NCI-H1694 (cell line): ENCODE measurements at regions not wholly inside any gene's neighbourhood (a gene's known extent, or its start where the extent isn't known, plus 50 kb on each side); places are given as distances from the start of the nearest gene placed in this dataset.
A peak's percentile ranks its signal among the peaks of the same experiment; 100 is the strongest.
"Not testable (repeated sequence)": the region's sequence is repeated elsewhere in the genome, so short reads cannot be mapped to it uniquely, and the experiment has no call there.

Experiments used
- DNase-seq: peaks from one replicate; lab custom pipeline; 2025; lab: John Stamatoyannopoulos, UW

DNA sequence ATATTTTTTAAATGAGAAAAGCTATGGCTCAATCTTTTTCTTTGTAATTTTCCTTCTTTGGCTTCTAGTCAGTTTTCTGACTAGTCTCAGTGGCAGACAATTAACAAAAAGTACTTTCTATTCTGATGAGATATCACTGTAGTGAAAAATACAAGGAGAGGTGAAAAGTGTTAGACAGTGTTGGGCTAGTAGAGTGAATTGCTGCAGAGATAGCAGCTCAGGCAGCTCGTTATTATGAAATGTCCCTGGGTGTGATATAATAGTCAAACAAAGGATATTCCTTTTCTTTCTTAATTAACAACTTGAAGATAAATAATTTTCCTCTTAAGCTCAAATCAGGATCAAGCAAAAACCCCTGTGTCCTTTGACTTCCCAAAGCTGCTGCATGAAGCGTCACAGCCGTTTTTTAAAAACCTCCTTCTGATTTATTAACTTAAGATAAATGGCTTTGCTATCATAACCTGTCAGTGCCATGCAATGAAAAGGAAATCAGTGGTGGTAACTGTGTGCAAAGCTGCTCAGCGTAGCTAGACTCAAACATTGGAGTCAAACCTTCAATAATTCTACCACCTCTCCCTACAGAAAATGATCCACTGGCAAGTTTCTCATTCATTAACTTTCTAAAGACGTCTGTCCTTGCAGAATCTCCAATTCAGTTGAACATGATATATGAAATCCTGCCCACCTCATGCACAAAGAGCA, 646.6 kb upstream of the PTBP2 start:
- no peak for DNase-seq

DNA sequence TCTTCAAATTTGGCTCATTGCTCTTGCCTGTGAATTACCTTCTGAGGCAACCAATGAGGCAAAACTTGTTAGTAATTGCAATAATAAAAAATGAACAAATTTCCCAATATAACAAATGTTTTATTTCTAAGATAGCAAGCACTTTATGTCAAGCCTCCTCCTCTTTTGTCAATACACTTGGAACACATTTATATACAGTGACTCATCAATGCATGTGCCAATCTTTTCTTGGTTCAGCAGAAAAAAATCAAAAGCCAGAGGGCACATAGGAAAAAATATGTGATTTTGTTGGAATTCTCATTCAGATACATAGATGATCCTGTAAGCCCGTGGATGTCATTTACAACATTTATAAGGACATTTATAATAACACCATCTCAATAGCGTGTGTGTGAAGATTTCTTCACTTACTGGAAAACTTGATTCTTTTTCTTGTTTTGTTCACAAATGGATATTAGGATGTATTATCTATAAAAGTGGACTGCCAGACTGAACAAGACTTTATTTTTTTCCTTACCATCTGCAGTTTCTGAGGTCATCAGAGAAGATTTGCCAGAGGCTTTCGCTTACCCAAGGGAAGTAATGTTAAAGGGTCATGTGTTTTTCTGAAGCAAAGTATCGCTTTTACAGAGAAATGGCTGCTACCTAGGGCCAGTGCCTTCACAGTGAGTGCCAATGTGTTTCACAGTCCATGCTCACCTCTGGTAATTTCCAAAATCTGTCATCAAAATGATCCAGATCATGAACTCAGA, 645.7 kb upstream of the PTBP2 start:
- DNase-seq, result no peak

DNA sequence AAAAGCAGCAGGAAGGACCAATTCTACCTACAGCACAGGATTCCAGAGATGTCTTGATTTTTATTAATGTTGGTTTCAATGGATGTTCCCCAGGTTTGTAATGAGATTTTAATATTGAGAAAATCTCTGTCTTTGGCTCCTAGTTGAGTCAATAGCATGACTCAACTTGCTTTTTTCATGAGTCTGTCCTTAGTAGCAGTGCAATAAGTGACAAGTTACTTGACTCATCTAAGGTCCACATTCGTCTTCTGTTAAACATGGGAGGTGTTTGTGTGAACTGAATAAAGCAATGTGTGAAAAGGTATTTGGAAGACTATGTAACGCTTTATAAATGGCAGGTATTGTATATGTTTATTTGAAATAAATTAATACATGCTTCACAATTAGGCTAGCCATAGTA, 645.0 kb upstream of the PTBP2 start:
- DNase-seq, result no peak

DNA sequence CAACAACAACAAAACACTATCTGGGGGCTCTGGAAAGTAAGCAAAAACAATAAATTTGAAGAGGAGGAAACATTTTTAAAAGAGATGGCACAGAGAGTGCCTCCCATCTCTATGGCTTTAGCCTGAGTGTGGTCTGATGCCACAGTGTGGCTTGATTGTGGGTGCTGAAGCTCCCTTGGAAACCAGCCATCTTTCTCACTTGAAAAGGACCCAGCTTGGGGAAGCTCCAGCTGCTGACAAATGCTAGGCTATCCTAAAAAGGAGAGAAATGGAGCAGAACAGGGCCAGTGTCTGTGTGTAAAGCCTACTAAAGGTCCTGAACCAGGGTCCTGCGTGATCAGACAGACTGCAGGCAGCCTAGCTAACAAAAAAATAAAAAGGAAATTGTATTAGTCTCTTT, 642.0 kb upstream of the PTBP2 start:
- DNase-seq, result peak; percentile 2

DNA sequence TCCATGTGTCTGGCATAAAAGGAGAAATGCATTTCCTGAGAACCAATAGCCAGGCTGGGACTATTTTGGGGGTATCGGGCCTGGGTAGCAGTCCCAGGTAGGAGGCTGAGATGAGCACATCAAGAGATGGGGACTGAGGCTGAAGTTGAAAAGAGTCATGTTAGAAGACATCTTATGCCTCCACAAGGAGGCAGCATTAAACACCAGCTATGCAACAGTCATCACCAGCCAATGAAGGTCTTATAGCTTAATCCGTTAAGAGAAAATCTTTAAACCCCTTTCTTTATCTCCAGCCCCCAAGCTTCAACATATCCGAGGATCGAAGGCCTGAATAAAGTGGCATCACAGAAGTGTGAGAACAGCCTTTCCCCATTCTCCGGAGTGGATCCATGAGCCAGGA, 640.7 kb upstream of the PTBP2 start:
- no peak for DNase-seq

DNA sequence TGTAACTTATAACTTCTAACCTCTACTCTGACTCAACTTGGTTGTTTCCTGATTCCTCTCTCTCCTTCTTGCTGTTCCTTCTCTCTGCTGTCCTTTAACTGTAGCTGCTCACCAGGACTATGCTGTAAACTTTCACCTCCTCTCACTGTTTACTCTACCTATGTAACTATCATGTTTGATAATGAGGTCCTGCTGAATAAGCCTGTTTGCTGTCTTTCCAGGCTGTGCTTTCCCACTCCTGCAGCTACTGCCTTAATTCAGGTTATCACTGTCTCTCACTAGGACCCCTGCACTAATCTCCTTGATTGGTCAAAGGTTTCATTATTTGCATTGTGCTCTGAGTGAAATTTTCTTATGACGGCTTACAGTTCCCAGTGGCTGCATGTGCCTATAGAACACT, 633.9 kb upstream of the PTBP2 start:
- no peak for DNase-seq

DNA sequence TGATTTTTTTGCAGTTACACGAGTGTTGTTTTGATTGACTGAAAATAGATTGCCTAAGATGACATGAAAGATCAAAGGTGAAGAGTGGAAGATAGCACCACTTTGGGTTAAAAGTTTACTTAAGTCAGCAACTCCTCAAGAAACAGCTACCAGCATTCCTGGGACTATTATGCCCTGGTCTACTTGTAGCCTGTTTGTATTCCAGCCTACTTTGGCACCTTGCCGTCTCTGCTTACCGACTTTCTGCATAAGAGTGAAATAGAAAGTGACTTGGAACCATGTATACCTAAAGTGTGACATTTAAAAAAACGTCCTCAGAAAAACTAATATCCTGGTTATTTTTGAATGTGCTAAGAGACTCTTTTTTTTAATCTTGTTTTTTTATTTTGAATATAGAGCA, 631.5 kb upstream of the PTBP2 start:
- DNase-seq, result no peak

DNA sequence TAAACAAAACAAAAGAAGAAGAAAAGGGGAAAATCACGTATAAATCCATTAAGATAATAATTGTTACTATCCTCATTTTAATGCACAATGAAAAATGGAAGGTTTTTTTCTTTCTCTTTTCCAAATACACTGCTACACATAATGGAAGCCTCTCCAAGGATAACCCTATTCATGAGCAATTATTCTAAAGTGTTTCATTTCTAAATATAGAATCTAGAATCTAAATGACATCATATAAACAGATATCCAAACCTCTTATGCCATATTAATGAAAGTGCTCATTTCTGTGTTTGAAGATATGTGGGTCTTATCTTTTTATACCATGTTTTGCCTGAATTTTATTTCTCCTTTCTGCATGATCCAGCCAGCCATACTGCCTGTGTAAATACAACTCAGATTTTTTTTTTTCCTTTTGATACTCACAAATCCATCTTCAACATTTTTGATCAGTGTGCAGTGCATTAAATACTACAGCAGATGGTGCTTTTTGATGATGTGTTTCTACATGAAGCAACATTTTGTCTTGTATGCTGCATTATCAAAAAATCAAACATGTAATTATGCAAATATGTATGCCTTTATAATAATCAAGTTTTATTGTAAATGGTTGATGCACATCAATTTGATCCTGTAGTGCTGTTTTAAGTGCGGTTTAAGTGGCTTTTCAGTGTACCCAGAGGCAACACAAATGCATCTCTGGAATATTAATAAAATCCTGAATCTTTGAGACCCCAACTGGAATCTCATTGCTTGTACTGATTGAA, 625.6 kb upstream of the PTBP2 start:
- peak; percentile 10 for DNase-seq

DNA sequence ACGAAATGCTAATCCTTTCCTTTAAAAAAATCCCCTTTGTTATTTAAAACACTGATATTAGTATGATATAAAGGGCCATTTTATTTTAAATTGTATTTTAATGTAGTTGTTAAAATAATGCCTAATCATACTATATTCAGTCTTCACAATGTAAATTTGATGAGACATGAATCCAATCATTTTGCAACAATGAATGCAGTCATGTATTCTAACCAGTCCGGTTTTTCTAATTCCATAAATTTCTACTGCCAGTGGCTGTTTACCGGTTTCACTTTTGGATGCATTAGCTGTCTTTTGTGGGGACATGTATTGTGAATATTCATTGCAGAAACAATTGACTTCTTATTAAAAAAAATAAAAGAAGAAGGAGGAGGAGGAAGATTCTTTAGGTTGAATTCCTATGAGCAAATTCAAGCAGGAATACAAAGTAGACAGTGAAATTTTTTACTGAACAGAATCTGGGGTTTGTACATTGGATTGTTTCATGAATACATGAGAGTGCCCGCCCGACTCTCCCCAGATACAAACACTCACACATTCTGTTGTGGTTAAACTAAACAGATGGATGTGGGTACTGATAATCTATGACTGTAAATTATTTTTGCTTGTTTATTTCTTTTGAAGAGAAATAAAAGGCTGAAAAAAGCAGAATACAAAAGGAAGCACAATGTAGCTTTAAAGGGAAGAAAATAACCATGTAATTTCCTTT, 624.8 kb upstream of the PTBP2 start:
- no peak for DNase-seq

DNA sequence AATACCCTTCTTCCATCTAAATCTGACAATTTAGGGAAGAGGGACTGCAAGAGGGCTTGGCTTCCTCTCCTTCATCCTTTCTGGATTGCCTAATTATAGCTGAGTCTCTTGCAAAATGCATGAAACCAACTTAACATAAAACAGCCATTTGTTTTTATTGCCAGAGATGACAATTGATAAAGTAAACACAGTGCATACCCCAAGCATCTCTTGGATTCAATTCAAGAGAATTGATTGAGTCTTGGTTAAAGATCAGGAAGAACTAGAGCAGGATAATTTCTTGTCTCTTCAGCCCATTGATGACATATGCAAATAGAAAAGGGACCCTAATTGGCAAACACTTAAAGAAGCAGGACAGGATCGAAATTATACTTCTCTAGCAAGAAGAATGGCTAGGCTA, 617.1 kb upstream of the PTBP2 start:
- DNase-seq, result no peak

DNA sequence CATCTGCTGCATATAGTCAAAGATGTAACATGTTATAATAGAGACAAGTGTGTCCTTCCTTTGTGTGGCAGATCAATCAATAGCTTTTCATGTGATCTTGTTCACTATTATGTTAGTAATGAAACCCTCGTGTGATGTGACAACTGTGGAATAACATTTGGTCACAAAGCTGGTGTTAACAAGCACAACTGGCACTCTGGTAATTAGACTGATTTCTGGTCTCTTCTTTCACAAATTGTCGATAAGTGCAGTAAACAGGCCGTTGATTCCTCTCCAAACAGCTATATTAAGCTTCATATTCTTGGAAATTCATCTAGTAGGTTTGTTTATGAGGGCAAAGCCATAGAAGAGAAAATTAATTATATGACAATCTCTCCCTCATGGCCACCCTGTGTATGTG, 616.7 kb upstream of the PTBP2 start:
- DNase-seq, result no peak

DNA sequence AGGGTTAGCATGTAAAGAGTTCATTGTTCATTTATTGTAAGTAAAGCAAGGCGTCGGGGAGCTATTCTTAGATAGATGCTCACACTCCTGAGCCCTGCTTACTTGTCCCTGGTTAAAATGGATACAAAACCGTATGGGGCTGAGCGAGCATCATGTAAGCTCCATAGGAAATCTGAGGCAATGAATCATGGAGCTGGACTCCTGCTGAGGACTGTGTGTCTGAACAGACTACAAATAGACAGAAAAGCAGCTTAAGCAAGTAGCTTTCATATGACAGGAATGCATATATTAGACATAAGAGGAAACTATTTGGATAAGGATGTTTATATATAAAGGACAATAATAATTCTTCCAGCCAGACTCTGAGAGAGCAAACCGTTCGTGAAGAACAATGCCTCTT, 604.9 kb upstream of the PTBP2 start:
- no peak for DNase-seq

DNA sequence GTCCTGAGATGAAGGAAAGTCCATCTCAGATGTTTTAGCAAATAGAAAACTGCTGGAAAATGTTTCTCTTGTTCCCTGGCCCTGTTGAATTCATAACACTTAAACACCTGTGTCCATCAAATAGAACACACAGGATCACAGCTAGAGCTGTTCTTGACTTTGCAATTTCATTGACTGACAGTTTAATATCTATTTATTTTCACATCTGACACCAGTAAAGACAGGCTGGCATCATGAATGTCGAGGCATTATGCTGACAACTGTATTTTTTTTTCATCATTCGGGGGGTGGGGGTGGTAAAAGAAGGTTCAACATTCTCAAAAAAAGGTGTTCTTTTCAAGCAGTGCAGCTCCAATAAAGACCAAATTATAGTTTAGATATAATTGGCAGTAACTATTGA, 591.2 kb upstream of the PTBP2 start:
- DNase-seq, result no peak

DNA sequence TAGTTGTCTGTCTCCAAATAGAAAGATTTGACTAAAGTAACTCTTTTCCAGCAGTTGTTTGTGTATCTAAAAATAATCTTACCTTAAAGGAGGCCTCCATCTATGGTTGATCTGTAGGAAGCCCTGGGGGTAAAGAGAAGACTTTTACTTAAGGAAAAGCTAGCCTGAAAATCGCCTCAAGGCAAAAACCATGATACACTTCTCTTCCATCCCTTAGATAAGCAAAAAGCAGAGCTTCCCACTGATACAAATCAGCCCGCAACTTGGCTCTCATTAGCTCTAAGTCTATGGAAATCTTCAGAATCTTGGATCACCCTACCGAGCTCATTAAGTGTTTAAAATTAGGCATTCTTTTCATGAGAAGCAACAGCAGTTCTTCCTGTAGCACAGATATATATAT, 576.9 kb upstream of the PTBP2 start:
- DNase-seq, result no peak

DNA sequence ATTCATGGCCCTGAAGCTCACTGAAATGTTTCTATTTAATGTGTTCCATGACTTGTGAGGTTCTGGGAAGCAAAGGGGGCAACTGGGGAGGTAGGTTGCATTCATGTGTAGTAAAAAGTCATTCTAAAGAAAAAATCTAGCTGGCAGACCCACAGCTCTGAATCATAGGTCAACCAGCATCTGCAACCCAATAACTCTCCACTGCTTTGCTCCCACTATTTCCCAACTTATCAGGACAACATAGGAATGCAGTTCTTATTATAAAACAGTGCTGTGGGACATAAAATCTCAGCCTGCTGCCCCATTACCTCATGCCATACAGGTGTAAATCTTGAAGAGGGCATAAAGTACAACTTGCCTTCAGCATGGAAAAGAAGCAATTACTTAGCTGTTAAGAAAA, 576.1 kb upstream of the PTBP2 start:
- no peak for DNase-seq

DNA sequence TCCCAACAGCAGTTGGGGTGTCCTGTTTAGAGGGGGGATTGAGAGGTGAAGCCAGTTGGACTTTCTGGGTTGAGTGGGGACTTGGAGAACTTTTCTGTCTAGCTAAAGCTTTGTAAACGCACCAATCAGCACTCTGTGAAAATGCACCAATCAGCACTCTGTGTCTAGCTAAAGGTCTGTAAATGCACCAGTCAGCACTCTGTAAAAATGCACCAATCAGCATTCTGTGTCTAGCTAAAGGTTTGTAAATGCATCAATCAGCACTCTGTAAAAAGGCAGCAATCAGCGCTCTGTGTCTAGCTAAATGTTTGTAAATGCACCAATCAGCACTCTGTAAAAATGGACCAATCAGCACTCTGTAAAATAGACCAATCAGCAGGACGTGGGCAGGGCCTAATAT, 568.6 kb upstream of the PTBP2 start:
- not testable (repeated sequence) for DNase-seq

DNA sequence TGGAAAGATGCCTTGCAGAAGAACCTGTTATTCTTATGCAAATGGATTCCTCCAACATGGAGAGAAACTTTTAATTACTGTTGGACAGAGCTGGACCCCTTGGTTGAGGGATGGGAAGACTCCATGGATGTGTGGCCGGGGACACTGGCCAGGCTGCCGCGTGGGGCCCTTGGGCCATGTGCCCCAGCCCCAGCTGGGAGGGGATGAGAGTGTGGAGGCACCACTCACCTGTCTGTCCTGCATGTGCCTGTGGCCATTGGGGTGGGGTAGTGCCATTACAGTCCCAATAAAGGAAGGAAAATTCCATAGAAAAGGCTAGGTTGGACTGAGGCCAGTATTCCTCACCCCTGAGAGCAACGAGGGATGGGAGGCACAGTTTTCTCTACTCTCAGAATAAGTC, 564.5 kb upstream of the PTBP2 start:
- DNase-seq, result no peak

DNA sequence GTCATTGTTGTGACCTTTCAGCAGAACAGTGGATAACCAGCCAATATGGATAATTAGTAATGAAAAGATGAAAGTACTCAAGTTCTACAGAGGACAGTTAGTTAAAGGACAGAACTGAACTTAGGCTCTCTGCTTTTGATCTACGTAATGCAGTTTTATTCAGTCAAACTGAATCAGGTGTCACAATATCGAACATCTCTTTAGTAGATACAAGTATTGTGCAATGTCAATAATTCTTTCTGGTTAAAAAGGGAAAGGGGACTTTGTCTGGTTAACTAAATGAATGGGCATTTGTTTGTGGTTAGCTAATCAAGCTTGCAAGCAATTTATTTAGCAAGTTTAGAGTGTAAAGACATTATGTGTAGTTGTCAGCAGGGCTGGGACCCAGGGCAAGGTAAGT, 562.2 kb upstream of the PTBP2 start:
- no peak for DNase-seq

DNA sequence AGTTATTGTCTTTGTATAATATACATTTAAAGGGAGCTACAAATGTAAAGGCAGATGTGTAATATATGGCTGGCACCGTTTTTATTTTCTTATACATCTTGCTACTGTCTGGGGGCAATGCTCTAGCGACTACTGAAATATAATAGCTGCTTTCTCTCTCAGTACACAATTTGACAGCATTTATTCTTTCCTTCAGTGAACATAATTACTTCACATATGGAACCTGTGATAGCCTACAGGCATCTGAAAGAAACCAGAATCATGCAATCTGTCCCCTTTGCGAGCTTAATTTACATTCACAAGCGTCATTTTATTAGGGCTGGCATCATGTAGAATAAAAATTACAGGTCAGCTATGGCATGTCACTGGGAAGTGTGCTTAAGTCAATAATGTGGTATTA, 557.5 kb upstream of the PTBP2 start:
- DNase-seq, result peak; percentile 1

DNA sequence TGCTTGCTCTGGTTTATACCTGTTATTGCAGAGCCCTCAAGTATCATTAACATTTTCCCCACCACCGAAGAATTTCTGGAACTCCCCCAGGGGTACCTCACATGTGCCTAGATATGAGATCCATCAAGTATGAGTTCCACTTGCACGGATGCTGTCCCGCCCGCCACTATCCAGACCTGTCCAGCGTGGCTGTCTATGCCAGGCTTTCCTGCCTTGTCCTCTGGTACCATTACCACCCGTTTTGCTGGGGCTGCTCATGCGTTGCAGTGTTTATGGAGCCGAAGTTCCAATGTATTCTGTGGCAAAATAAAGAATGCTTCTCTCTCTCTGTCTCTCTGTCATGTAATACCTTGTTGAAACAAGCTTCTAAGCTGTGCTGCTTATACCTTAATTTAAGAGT, 543.5 kb upstream of the PTBP2 start:
- DNase-seq, result no peak

DNA sequence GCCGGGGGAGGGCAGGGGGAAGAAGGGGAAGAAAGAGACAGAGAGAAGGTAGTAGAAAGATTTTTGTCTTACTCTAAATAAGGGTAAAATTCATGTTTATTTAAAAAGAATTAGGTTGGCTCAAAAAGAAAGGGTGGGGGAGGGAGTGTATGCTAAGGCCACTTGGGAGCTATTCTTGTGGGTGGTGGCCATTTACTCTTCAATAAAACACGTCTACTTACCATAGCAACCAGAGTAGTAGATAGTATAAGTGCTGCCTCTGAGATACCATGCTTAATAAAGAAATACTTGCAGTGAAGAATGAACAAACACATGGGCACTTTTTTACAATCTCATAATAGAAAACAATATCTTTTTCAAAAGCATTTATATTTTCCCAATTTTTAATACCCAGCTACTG, 538.1 kb upstream of the PTBP2 start:
- DNase-seq, result no peak

DNA sequence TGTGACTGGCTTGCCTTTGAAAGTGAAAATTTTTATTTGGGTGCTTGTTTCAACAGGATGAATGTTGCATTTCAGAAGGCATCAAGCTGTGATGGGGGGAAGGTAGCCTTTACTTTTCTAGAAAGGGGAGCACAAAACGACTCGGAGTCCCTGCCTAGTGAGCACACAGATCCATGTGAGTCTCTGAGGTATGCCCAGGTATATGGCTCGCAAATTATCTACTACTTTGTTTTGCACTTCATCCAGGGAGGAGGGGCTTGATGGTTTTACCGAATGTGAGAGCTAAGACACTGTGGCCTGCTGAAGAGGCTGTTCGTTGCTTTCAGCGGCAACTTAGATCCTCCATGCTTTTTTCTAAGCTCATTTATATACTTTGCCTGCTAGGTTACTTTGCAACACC, 537.7 kb upstream of the PTBP2 start:
- no peak for DNase-seq

DNA sequence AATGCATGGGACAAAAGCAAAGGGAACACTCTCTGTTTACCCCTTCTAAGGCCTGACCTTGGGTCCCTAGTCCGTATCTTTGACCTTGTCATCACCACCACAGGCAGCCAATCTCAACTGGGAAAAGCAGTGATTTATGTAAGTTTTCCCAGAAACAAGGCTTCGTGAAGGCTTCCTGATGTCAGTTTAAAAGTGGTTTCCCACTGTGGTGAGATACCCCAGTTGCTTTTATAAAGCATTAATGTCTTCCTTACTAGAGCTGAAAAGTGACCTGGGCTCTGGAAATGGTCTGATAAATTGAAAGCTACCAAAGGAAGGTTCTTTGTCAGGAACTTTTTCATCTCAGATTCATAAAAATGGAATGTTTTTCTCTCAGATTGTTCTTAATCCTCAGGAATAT, 536.4 kb upstream of the PTBP2 start:
- DNase-seq, result no peak
